CD4-positive, CD25-positive, alpha-beta regulatory T cell (primary cell): ENCODE measurements at regions not wholly inside any gene's neighbourhood (a gene's known extent, or its start where the extent isn't known, plus 50 kb on each side); places are given as distances from the start of the nearest gene placed in this dataset.
"Not testable (repeated sequence)": the region's sequence is repeated elsewhere in the genome, so short reads cannot be mapped to it uniquely, and the experiment has no call there.

ENCODE experiments used
- ATAC-seq, 2 donors: fragments of 150-1000 bp; cut with Tn5 transposase; one replicate each; pipeline ENCODE4 v1.10.0; 2021; ENCODE audit warnings: low read depth in 2 of 2, moderate number of reproducible peaks in 2 of 2, moderate library complexity in 1 of 2
- DNase-seq, 3 donors: peaks; one replicate each; pipeline versions ENCODE4 v3.0.0 to v3.0.0-alpha.2; 2012 to 2022; ENCODE audit warnings: mixed read lengths in 1 of 3
- H3K27ac ChIP-seq: one replicate; pipeline ENCODE4 v1.7.0; 2013; ENCODE audit warnings: mild to moderate bottlenecking, low read length; ENCODE audit not compliant: insufficient read depth, poor library complexity, severe bottlenecking
- H3K27me3 ChIP-seq: one replicate; pipeline ENCODE4 v1.7.0; 2013; ENCODE audit warnings: low read length; ENCODE audit not compliant: control insufficient read depth, insufficient read depth
- H3K36me3 ChIP-seq: one replicate; pipeline ENCODE4 v1.7.0; 2013; ENCODE audit warnings: mild to moderate bottlenecking, low read length, moderate library complexity; ENCODE audit not compliant: control insufficient read depth, insufficient read depth
- H3K4me1 ChIP-seq: 2 replicates; pipeline ENCODE4 v1.7.0; 2013; ENCODE audit warnings: mild to moderate bottlenecking, low read length; ENCODE audit not compliant: insufficient read depth, control insufficient read depth, poor library complexity, severe bottlenecking
- H3K4me3 ChIP-seq: one replicate; pipeline ENCODE4 v1.7.0; 2013; ENCODE audit warnings: low read depth, mild to moderate bottlenecking, low read length, moderate library complexity
- H3K9me3 ChIP-seq, 2 experiments: 1 replicate in 1 of 2; 2 replicates in 1 of 2; pipeline ENCODE4 v1.7.0; 2013; ENCODE audit warnings: low read length in 2 of 2, mild to moderate bottlenecking in 1 of 2, moderate library complexity in 1 of 2; ENCODE audit not compliant: control insufficient read depth in 2 of 2
- H3K27ac Mint-ChIP-seq, 3 donors: one replicate each; pipeline ENCODE4 v1.8.0; 2020 to 2022; ENCODE audit warnings: mild to moderate bottlenecking in 3 of 3, mixed read lengths in 3 of 3, moderate library complexity in 2 of 3
- H3K27me3 Mint-ChIP-seq: one replicate; pipeline ENCODE4 v1.8.0; 2022; ENCODE audit warnings: mild to moderate bottlenecking, mixed read lengths
- H3K36me3 Mint-ChIP-seq: one replicate; pipeline ENCODE4 v1.8.0; 2020; ENCODE audit warnings: mixed read lengths
- H3K4me1 Mint-ChIP-seq, 4 donors: one replicate each; pipeline ENCODE4 v1.8.0; 2020 to 2022; ENCODE audit warnings: mixed read lengths in 4 of 4, mild to moderate bottlenecking in 1 of 4
- H3K4me3 Mint-ChIP-seq, 4 donors: one replicate each; pipeline ENCODE4 v1.8.0; 2020 to 2022; ENCODE audit warnings: mild to moderate bottlenecking in 4 of 4, mixed read lengths in 4 of 4, moderate library complexity in 3 of 4
- H3K9me3 Mint-ChIP-seq, 7 donors: one replicate each; pipeline ENCODE4 v1.8.0; 2020 to 2022; ENCODE audit warnings: mixed read lengths in 7 of 7, mild to moderate bottlenecking in 3 of 7, moderate library complexity in 2 of 7

DNA sequence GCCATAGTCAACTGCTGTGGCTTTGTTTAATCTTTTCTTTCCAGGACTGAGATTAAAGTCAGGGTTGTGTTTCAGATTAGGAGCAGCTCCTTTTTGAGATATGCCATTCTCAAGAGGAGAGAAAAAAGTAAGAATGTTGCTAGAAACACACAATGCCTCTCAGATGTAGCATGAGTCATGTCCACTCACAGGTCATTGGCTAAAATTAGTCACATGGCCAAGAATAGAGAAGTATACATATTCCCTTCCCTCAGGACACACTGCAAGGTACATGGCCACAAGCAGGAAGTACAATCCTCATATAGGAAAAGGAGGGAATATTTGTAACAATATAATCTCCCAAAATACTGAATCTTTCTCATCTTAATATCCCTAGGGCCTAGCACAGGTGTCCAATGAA is 141.9 kb upstream of the PTBP2 start:
- H3K4me1 Mint-ChIP-seq, result no peaks in the 10 kb centered on the region
- H3K36me3 Mint-ChIP-seq, result no peaks in the 10 kb centered on the region
- Histone ChIP-seq H3K9me3 (no peaks in the 10 kb centered on the region), H3K4me1 (no peaks in the 10 kb centered on the region), H3K27ac (no peak overlapping the region), H3K4me3 (no peak overlapping the region), H3K36me3 (no peaks in the 10 kb centered on the region), H3K27me3 (no peaks in the 10 kb centered on the region)
- H3K9me3 Mint-ChIP-seq, result peaks cover 0 to 5% (median 0%) of the 10 kb centered on the region in 7 donors
- ATAC-seq (no peak), DNase-seq (no peak)
- H3K4me3 Mint-ChIP-seq, result no peak overlapping the region
- H3K27me3 Mint-ChIP-seq, result peaks cover 5% of the 10 kb centered on the region
- no peak overlapping the region for H3K27ac Mint-ChIP-seq

DNA sequence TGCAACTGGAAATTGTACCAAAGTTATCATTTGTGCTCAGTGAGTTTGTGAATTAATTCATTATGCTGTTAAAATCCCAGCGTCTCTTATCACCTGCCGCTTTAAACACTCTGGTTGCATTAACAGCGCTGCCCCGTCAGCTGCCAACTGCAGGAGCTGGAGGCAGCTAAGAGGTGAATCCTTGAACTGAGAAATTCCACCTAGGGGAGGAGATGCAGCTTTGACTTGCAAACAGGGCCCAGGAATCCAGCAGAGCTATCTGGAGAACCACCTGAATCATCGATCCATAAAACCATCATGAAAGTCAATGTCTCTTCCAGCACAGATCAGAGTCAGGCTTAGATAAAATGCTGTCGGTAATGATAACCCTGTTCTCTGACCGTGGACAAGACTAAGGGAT is 140.7 kb upstream of the PTBP2 start:
- H3K27ac Mint-ChIP-seq, result no peak overlapping the region
- peaks cover 0 to 3% (median 0%) of the 10 kb centered on the region in 7 donors for H3K9me3 Mint-ChIP-seq
- no peak overlapping the region for H3K4me3 Mint-ChIP-seq
- no peaks in the 10 kb centered on the region for H3K27me3 Mint-ChIP-seq
- H3K4me1 Mint-ChIP-seq, result no peaks in the 10 kb centered on the region
- no peak for ATAC-seq
- Histone ChIP-seq H3K36me3 (no peaks in the 10 kb centered on the region), H3K27ac (no peak overlapping the region), H3K9me3 (no peaks in the 10 kb centered on the region), H3K27me3 (no peaks in the 10 kb centered on the region), H3K4me3 (no peak overlapping the region), H3K4me1 (no peaks in the 10 kb centered on the region)
- DNase-seq, result no peak
- no peaks in the 10 kb centered on the region for H3K36me3 Mint-ChIP-seq

DNA sequence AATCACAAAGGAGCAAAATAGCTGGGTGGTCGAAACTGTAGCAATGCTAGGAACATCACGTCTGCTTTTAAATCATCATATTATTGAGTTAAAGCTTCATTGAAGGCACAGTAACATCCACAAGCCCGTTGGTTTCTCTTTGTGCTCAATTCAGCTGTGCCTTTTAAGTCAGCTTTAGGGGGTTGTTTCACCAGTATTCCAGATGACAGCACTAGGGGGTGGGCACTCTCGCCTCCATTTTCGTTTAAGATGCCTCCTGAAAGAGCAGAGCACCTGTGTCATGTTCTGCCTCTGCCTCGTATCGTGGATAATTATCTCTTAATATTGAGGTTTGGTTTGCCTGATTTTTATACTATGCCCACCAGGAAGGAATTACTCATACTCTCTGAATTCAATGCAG is 139.8 kb upstream of the PTBP2 start:
- no peak overlapping the region for H3K27ac Mint-ChIP-seq
- ATAC-seq, result no peak
- H3K9me3 ChIP-seq, result no peaks in the 10 kb centered on the region
- DNase-seq, result no peak
- H3K4me1 ChIP-seq, result no peaks in the 10 kb centered on the region
- H3K4me3 Mint-ChIP-seq, result no peak overlapping the region
- no peaks in the 10 kb centered on the region for H3K27me3 ChIP-seq
- H3K9me3 Mint-ChIP-seq, result peaks cover 0 to 3% (median 0%) of the 10 kb centered on the region in 7 donors
- no peaks in the 10 kb centered on the region for H3K36me3 ChIP-seq
- H3K4me3 ChIP-seq, result no peak overlapping the region
- no peak overlapping the region for H3K27ac ChIP-seq
- H3K27me3 Mint-ChIP-seq, result no peaks in the 10 kb centered on the region
- no peaks in the 10 kb centered on the region for H3K4me1 Mint-ChIP-seq
- no peaks in the 10 kb centered on the region for H3K36me3 Mint-ChIP-seq

DNA sequence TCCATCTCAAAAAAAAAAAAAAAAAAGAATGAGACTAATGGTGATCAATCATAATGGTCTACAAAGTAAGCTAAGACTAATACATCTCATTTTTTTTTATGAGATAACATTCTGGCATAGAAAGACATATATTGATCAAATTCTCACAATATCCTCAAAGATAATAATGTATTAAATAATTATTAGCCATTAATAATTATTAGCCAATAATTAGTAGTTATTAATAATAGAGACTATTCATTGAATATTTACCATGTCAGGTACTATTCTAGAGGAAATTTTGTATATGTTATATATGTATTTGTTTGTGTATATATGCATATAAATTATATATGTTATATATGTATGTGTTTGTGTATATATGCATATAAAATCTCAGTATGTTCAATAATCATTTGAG is 137.7 kb upstream of the PTBP2 start:
- H3K36me3 ChIP-seq, result no peaks in the 10 kb centered on the region
- no peaks in the 10 kb centered on the region for H3K9me3 Mint-ChIP-seq
- no peak for ATAC-seq
- H3K9me3 ChIP-seq, result no peaks in the 10 kb centered on the region
- H3K4me3 Mint-ChIP-seq, result no peak overlapping the region
- no peak overlapping the region for H3K4me3 ChIP-seq
- H3K27ac Mint-ChIP-seq, result no peak overlapping the region
- H3K27me3 ChIP-seq, result no peaks in the 10 kb centered on the region
- no peaks in the 10 kb centered on the region for H3K36me3 Mint-ChIP-seq
- no peak overlapping the region for H3K27ac ChIP-seq
- H3K27me3 Mint-ChIP-seq, result no peaks in the 10 kb centered on the region
- H3K4me1 Mint-ChIP-seq, result no peaks in the 10 kb centered on the region
- DNase-seq, result no peak
- no peaks in the 10 kb centered on the region for H3K4me1 ChIP-seq

DNA sequence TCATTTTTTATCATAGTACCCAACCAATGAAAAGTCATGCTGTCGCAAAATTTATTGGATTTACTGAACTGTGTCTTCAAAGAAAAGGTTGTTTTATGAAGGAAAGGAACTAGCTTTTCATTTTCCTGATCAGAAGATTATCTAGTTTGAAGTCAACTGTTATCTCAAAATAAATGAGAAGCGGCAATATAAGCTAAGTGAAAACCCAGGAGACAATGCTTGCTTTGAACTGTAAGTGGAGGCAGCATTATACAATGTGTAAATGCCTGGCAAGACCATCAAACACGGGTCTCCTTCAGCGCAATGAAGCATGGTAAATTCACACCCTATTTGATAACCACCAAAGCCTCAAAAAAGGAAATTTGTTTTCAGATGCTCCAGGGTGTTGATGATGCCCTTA is 134.4 kb upstream of the PTBP2 start:
- DNase-seq, result no peak
- H3K9me3 ChIP-seq, result no peaks in the 10 kb centered on the region
- ATAC-seq, result no peak
- H3K27me3 ChIP-seq, result no peaks in the 10 kb centered on the region
- H3K4me1 Mint-ChIP-seq, result no peaks in the 10 kb centered on the region
- no peaks in the 10 kb centered on the region for H3K4me1 ChIP-seq
- no peaks in the 10 kb centered on the region for H3K27me3 Mint-ChIP-seq
- H3K36me3 ChIP-seq, result no peaks in the 10 kb centered on the region
- no peak overlapping the region for H3K4me3 Mint-ChIP-seq
- H3K4me3 ChIP-seq, result no peak overlapping the region
- no peaks in the 10 kb centered on the region for H3K36me3 Mint-ChIP-seq
- H3K27ac ChIP-seq, result no peak overlapping the region
- H3K27ac Mint-ChIP-seq, result no peak overlapping the region
- no peaks in the 10 kb centered on the region for H3K9me3 Mint-ChIP-seq

DNA sequence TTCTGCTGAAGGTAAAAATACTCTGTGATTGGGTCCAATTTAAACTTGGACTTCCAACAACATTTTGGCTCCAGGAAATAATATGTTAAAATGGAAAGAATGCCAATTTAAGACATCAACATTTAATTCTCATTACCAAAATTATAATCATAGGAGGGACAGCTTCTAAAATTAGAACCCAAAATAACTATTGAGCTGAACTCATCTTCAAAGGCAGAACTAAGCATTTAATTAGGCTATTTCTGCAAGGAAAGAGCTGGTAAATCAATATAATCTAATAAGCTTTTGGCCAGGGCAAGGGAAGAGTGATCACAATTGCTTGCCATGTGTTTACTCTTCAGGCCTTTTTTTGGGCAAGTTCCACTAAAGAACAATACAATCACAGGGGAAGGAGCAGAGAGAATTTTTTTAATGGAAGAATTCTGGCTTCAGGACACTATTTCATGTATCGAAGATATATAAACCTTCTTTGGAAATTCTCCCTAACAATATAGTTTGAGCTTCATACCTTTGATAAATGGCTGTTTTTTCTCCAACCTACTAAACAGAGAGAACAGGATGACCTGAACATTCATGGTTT is 133.1 kb upstream of the PTBP2 start:
- Histone ChIP-seq H3K27me3 (no peaks in the 10 kb centered on the region), H3K27ac (no peak overlapping the region), H3K4me3 (no peak overlapping the region), H3K4me1 (no peaks in the 10 kb centered on the region), H3K9me3 (no peaks in the 10 kb centered on the region), H3K36me3 (no peaks in the 10 kb centered on the region)
- Mint-ChIP-seq H3K4me3 (no peak overlapping the region), H3K36me3 (no peaks in the 10 kb centered on the region), H3K27me3 (no peaks in the 10 kb centered on the region), H3K4me1 (no peaks in the 10 kb centered on the region), H3K9me3 (peaks cover 0 to 2% (median 0%) of the 10 kb centered on the region in 7 donors), H3K27ac (no peak overlapping the region)
- no peak for DNase-seq
- no peak for ATAC-seq

DNA sequence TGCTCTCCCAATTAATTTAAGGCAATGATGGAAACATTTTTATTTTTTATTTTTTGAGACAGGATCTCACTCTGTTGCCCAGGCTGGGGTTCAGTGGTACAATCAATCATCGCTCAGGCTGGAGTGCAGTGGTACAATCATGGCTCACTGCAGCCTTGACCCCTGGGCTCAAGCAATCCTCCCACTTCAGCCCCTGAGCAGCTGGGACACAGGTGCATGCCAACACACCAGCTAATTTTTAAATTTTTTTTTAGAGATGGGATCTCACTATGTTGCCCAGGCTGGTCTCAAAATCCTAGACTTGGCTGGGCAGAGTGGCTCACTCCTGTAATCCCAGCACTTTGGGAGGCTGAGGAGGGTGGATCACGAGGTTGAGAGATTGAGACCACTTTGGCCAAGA is 126.1 kb upstream of the PTBP2 start:
- H3K27me3 Mint-ChIP-seq, H3K27ac Mint-ChIP-seq, H3K27ac ChIP-seq, H3K9me3 ChIP-seq, H3K36me3 Mint-ChIP-seq, H3K36me3 ChIP-seq, H3K4me1 Mint-ChIP-seq, H3K4me1 ChIP-seq, H3K4me3 ChIP-seq, DNase-seq, ATAC-seq, H3K9me3 Mint-ChIP-seq, H3K4me3 Mint-ChIP-seq, H3K27me3 ChIP-seq: not testable (repeated sequence)

DNA sequence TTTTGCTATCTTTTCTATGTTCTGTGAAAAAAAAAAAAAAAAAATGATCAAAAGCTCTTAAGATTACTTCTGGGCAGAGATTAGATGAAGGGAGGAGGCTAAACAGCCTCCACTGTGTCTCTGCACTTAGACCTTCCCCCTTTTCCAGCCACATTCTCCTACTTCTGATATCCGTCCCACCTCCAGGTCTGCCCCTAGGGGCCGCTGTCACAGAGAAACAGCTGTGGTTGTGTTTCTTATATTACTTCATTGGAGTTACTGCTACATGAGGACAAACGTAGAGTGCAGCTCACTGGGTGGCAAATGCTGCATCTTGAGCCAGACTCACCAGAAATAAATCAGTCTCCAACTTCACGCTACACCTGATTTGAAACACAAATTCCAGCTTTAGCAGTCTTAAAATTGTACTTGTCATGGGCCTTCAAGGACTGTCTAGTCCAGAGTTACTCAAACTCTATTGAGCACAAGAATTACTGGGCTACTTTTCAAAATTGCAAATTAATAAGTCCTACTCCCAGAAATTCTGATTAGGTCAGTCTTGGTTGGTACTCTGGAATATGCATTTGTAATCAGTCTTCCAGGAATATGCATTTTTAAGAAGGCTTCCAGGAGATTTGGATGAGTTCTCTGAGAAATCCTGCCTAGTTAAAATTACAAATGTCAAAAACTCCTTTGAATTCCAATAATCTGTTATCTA is 125.2 kb upstream of the PTBP2 start:
- no peaks in the 10 kb centered on the region for H3K27me3 ChIP-seq
- Mint-ChIP-seq H3K27ac (no peak overlapping the region), H3K4me1 (no peaks in the 10 kb centered on the region), H3K36me3 (no peaks in the 10 kb centered on the region), H3K9me3 (peaks cover 0 to 4% (median 0%) of the 10 kb centered on the region in 7 donors), H3K27me3 (peaks cover 5% of the 10 kb centered on the region), H3K4me3 (no peak overlapping the region)
- no peak overlapping the region for H3K4me3 ChIP-seq
- peak in 1 of 3 donors; percentile 15 for DNase-seq
- H3K36me3 ChIP-seq, result no peaks in the 10 kb centered on the region
- no peaks in the 10 kb centered on the region for H3K4me1 ChIP-seq
- H3K27ac ChIP-seq, result no peak overlapping the region
- no peaks in the 10 kb centered on the region for H3K9me3 ChIP-seq
- peak in 1 of 2 donors; percentile 37 for ATAC-seq
